DMS 273 treated with DMSO at 0.1 percent for 48 hours (cell line): ENCODE measurements at regions not wholly inside any gene's neighbourhood (a gene's known extent, or its start where the extent isn't known, plus 50 kb on each side); places are given as distances from the start of the nearest gene placed in this dataset.

Experiments
- DNase-seq: peaks from one replicate; lab custom pipeline; 2025; lab: John Stamatoyannopoulos, UW

DNA sequence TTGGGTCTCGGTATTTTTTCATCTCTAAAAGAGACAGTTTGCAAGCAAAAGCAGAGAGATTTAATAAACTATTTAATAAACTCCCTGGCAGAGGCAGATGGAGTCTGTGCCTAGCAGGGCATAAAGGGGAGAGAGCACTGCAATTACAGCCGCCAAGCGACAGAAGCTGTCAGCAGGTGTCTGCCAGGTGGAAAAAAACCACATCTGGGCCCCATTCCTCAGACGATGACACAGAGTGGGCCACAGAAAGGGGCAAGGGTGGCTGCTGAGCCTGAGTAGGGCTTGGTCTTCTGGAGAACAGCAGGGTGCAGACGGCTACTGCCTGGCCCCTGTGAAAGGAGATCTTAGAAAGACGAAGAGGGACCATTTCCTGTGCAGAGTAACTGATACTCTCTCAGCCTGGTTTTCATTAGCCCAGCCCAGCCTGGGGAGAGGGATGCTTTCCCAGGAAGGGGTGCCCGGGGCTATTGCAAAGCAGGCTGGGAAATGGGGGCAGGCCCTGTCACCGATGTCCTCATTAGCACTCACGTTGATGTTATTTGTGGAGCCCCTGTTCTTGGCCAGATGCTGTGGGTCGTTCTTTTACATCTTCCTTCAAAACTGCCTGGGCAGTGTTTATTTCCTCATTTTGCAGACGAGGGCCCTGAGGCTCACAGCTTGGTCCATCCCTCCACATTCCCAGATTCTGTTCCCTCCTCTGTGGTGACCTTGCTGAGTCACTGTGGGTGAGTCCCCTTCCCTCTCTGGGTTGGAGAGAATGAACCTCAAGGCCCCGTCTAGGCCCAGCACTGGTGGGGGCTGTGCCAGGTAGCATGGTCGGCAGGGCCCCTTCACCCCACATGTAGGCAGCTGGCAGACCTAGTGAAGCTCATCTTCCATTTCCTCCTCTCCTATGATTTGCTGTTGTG, 472.7 kb downstream of the PTPRU start:
- peak; percentile 6 for DNase-seq

DNA sequence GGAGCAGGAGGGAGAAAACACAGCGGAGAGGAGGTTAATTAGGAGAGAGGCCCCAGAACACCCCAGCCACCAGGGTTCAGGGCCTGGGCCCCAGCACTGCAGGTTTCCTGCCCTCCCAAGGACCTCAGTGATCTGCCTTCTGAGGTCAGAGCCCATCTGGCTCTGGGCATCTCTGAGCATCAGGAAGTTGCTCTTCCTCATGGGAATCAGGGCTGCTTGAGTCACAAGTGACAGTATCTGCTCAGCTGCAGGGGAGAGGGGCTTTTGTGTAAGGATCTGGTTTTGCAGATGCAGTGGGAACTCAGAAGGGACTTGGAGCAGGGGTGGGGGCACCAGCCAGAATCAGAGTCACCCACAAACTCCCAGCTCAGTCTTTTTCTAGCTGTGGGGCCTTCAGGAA, 472.1 kb downstream of the PTPRU start:
- no peak for DNase-seq

DNA sequence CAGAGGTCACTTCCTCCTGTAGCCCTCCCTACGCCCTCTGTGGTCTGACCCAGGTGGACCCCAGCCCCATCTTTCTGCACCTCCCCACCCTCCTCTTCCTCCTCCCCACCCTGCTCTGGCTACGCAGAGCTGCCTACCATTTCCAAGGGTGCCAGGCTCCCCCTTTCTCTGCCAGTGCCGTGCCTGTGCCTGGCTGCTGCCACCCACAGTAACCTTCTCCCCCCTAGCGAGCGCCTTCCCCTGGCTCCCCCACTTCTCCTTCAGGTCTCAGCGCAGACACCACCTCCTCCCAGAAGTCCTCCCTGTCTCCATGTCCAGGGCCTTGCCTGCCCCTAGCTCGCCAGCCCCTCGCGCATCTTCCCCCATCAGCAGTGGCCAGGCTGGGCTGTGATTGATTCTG, 471.5 kb downstream of the PTPRU start:
- no peak for DNase-seq

DNA sequence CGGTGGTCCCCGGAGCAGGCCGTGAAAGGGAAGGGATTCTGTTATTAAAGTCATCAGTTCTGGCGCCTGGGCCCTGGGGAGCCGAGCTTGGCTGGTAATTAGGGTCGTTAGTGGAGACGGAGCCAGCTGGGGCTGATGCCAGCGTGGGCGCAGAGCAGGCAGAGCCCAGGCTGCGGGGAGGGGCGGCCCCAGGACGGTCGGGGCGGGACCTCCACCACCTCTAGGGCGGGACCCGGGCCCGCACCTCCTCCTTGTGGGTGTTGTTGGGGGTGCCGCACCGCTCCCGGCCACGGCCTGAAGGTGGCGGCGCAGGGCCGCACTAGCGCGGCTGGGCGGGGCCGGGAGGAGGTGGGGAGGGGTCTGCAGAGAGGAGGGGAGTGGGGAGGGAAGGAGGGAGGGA, 470.6 kb downstream of the PTPRU start:
- DNase-seq = peak; percentile 75

DNA sequence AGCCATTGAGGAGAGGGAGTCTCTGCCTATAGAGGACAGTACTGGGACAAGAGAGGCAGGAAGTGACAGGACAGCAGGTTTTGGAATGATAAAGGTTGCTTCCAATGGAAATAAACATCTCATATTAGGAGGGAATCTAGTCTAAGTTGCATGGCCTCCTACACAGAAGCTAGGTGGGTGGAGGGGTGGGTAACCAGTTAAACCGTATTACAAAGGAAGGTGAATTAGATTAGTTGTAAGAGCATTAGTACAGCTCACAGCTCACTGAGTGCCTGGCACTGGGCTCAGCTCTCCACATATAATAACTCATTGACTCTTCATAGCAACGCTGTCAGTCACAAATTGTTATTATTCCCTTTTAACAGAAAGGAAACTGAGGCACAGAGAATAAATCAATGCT, 468.1 kb downstream of the PTPRU start:
- DNase-seq = no peak

DNA sequence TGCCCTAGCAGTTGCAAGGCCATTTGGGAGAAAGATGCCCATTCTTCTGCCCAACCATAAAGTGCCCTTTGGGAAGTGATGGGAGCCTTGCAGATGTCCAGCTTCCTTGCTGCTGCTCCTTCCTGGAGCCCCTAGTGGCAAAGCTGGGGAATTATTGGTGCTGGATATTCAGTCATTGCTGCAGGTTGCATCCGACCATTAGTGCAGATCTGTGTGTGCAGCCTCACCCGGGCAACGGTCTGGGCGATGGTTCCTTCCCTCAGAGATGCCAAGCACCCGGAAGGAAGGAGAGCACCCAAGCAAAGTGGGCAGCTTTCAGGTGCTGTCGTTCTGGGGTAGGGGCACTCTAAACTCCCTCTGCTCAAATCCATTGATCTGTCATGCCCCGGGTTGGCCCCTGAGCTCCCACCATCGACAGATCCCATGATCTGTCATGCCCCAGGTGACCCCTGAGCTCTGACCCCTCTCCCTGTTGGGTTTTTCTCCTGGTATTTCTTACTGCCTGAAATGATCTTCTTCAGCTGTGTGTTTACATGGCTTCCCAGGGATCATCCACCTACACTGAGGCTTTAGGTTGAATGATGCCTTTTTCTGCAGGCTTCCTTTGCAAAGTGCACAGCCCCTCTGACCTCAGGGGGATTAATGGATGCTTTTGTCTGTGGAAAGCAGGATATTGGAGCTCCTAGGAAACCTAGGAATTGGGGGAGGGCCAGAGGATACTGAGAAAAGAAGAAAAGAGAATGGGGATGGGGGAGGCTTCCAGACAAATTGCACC, 467.5 kb downstream of the PTPRU start:
- DNase-seq = peak; percentile 13

DNA sequence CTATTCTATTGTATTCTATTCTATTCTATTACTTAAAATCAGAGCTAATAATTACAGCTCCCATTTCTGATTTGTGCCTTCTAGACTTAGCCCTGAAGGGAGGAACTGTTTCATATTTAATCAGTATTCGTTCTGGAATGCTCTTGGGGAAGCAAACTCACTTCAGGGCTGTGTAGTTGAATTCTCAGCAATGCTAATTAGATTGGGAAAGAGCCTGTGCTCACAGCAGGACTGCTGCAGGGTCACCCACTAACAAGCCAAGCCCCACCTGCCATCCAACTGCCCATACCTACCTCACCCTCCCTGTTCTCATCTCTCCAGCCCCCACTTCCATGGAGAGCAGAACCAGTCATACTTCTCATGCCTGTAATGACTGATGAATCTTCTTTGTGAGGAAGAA, 464.2 kb downstream of the PTPRU start:
- DNase-seq = no peak

DNA sequence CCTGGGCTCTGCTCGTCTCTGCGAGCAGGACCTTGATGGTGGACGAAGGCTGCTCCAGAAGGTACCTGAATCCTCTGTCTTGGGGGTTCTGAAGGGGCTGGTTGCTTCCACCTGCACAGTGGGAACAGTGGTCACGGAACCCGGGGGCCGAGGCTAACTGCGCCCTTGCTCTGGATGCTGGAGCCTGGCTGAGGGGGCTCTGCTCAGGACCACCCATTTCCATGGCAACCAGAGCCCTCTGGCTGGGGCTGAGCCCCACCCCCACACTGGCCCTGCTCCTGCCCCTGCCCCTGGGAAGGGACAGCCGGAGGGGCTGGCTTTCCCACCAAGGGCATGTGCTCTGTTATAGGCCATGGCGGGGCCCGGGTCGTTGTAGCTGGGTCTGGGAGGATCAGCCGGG, 462.3 kb downstream of the PTPRU start:
- DNase-seq = no peak

DNA sequence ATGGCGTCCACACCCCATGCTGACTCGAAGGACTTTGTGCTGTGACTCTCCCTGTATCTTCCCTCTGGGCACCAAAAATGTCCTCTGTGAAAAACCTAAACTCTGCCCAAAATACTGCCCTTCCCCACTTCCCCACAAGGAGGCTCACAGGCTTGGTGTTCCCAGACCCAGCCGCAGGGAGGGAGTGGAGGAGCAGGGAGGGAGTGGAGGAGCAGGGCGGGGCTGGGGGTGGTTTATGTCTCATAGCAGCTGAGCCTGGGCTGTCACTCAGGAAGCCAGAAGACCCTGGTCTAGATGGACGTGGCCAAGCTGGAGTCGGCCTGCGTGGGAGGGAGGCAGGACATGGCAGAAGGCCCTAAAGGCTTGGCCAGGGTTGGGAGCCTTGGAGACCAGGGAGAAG, 461.7 kb downstream of the PTPRU start:
- DNase-seq = peak; percentile 74

DNA sequence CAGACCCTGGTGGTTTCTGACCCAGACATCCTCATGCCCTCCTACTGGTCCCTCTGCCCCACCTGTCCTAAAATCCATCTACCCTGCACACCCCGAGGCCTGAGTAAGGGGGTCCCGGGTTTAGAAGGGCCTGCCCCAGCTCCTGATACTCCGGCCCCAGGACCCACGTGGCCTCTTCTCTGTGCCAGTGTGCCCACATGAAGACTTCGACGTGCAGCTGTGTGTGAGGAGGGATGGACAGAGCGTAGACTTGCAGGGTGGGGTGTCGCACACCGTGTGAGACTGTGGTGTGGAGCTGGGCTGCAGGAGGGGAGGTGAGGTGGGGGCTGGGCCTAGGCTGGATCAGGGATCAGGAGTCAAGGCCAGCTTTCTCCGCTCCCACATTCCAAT, 461.1 kb downstream of the PTPRU start:
- no peak for DNase-seq

DNA sequence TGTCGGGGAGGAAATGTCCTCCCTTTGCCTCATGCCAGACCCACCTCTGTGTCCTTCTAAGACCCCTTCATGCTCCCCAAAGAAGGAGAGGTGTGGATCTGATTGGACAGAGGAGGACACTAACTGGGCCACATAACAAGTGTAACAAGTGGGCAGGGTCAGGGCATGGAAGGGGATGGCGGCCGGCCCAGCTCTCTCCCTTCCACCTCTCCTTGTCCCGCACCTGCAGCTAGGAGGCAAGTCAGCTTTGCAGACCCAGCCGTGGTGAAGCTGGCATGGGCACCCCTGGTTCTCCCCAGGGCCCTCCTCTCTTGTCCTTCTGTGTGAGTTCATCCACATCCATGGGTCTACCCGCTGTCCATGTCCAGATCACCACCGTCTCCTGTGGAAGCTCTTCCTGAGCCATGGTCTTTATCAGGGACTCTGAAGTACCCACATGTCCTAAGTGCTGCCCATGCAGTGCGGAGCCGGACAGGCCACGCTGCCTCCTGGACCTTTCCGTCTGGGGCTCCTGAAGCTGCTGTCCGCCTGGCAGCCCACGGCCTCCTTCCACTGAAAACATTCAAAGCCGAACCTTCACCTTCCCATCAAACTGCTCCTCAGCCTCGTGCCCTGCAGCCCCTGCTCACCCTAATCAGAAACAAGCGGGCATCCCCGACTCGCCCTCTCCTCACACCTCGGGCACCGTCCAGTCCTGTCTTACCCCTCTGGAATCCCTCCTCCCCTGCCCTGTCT, 460.5 kb downstream of the PTPRU start:
- DNase-seq = no peak

DNA sequence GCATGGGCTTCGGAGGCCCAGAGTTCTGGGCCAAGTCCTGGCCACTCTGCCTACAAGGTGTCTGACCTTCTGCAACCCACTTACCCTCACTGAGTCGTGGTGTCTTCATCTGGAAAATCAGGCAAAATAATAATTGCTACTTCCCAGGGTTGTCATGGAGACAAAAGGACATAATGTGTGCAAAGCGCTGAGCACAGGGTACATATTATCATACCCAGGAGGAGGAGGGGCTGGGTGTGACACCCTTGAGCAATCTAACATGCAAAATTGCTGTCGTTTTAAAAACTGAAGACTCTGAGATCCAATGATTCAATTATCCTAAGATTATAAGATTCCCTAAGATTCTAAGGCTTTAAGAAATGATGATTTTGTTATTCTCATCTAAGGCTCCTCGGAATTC, 459.5 kb downstream of the PTPRU start:
- no peak for DNase-seq

DNA sequence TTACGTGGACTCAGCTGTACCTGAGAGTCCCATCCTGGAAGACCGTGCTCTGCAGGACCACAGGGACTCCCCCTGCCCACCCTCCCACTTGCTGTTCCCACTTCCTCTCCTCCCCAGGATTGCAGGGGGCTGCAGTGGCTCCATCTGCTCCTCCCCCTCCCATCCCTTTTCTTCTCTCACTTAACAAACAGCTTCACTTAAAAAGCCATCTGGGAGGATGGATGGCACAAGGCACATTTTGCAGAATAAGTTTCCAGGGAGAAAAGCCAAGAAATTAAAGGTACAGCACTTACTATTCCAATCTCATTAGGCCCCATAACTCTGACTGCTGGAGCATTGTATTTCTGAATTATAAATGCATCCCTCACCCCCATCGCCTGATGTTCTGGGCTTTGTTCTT, 458.7 kb downstream of the PTPRU start:
- peak; percentile 9 for DNase-seq

DNA sequence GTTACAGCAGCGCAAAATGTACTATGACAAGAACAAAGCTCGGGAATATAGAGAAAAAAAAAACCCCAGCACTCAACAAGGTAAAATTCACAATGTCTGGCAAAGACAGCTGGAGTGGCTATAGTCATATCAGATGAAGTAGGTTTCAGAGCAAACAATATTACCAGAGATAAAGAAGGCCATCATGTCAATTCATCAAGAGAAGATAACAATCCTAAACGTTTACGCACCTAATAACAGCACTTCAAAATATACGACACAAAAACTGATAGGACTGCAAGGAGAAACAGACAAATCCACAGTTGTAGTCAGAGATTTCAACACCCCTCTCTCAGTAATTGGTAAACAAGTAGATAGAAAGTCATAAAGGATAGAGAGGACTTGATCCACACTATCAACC, 455.2 kb downstream of the PTPRU start:
- no peak for DNase-seq

DNA sequence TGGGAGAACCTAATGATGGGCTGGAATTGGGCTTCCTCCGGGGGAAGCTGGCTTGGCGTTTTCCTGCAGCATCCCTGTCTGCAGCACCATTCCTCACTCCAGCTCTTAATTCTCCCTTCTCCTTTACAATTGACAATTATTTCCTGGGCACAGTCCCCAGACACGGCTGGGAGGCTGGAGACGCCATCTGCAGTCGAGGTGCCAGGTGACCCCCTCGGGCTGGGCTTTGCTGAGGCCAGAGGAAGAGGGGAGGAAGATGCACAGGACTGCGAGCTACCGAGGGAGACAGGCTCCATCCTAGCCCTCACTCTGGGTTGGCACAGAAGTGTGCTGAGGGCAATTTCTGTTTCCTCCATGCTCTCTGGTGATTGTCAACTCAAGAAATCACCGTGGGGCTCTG, 453.8 kb downstream of the PTPRU start:
- no peak for DNase-seq

DNA sequence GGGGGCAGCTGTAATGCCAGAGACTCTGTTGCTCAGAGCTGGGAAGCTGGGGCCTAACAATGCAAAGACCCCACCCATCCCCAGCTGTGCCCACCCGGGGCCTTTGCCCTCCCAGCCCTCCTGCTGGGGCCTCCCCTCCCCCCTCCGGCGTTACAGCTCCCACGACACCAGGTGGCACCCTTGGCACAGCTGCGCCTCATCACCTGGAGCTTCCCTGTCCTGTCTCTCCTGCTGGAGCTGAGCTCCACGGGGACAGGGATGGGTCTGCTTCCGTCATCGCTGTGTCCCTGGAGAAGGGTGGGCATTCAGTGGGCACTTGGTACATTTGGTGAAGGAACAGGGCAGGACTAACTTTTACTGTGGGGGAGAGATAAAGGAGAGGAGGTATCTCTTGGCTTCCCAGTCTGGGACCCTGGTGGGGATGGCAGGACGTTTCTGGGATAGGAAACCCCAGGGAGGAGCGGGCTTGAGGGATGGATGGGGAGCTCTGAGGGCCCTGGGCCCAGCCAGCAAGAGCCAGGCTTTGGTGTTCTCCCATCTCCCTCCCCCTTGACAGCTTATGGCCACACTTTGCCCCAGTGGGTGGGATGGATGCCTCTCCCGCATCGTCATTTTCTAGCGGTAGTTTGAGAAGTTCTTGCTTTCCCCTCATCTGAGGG, 453.2 kb downstream of the PTPRU start:
- DNase-seq = no peak

DNA sequence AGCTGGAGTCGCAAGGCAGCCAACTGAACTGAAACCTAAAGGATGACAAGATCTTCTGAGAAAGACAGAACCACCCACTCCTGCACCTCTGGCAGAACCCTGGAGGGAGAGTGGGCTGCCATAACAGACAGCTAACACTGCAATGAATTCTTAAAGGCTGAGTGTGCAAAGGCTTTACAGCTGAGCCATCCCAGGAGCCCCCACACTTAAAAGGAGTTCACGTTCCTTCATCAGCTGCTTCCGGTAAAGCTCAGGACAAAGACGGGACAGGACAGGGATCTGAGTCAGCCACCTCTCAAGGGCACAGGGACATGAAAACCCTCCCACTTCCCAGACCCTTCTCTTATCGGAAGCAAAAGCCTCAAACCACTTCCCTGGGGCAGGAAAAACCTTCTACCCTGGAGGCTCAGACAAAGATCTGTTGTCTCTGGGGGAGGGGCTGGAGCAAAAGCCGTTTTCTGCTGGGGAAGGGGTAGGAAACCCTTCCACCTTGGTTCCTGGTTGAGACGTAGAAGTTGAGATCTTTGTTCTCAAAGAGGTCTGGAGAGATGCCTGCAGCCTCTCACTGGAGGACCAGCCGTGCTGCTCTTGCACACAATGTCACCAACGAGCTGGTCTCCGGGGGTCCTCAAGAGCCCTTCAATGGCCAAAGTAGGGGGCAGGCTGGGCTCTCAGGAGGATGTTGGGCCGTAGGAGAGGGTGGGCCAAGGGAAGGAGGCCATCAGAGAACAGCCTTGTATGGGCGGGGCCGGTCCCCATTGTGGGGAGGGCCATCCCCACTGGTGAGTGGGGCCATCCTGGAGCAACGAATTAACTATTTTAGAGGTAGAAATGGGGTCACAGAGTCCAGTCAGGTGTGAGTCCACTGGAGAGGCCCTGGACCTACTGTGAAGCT, 452.4 kb downstream of the PTPRU start:
- DNase-seq = no peak

DNA sequence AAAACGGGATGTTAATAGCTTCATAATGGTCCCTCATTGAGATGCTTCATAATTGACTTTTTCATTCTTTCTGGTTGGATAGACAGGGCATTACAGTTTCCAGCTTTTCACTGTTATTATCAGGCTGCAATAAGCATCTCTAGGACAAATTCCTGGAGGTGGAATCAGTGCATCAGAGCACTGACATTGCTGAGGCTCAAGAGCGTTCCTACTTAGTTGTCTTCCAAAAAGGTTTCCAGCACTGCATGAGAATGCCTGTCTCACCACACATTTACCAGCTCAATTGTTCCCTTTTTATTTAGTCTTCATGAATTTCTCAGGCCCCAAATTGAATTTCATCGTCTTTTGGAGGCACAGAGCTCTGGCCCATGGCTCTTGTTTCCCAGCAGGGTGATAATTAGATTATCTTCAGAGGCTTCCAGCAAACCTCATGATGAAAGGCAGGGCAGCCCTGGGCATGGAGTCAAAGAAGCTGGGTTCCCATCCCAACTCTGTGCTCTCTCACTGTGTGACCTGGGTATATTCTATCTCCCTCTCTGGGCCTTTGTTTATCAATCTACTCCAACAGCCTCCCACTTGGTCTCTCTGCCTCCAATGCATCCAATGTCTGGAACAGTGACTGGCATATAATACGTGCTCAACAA, 451.4 kb downstream of the PTPRU start:
- no peak for DNase-seq

DNA sequence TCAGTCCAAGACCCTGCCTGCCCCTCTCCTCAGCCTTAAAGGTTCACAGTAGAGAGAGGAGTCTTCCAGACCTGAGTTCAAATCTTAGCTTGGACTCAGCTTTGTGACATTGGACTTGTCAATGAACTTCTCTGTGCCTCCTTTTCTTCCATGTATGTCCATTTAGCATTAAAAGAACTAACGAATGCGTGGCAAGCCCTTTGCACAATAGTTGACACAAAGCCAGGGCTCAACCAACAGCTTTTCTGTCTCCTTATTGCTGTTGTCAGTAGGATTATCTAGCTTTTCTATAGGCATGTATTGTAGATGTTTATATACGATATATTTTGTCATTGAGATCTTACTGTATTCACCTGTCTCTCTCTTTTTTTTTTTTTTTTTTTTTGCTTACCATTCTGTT, 450.8 kb downstream of the PTPRU start:
- DNase-seq = no peak
